Right renal pelvis (tissue), 4 donors: ENCODE measurements at regions not wholly inside any gene's neighbourhood (a gene's known extent, or its start where the extent isn't known, plus 50 kb on each side); places are given as distances from the start of the nearest gene placed in this dataset.

Experiments
- DNase-seq, 4 donors: peaks; one replicate each; pipeline ENCODE4 v3.0.0-alpha.2; 2013; ENCODE audit warnings: low read depth in 4 of 4, low spot score in 3 of 4, missing footprints in 1 of 4

DNA sequence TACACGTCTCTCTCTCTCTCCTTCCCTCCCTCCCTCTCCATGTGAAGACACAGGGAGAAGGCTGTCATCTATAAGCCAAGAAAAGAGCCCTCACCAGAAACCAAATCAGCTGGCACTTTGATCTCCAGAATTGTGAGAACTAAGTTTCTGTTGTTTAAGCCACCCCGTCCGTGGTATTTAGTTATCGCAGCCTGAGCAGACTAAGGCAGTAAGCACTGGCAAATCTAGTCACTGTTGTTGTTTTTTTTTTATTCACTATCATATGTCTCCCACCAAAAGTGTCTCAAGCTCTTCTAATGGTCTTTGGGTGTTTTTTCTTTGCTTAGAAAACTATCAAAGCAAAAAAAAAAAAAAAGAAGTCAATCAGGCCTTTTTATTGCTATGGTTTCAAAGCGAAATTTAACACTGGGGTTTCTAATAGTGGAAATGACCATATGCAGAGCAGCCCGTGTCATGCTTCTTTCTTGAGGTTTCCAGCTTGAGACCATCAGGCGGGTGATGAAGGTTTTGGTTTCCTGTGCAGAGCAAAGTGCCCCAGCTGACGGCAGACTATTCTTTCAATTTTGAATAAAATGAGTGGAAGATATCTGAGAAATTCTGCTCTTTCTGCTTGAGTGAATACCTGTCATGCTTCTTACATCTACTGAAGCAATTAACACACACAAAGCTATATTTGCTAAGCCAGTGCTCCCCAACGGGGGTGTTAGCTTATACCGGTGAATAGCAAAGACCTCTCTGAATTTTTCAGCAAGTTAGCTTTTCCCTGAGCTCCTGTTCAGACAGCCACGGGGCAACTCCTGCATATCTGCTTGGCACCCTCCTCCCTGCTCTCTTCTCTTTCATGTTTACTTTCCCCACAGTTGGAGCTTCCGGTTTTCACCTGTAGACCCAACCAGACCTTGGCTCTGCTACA, 394.1 kb upstream of the ATP5MC3 start:
- DNase-seq = peak in 3 of 4 donors; percentile 31 to 55 (median 47)

DNA sequence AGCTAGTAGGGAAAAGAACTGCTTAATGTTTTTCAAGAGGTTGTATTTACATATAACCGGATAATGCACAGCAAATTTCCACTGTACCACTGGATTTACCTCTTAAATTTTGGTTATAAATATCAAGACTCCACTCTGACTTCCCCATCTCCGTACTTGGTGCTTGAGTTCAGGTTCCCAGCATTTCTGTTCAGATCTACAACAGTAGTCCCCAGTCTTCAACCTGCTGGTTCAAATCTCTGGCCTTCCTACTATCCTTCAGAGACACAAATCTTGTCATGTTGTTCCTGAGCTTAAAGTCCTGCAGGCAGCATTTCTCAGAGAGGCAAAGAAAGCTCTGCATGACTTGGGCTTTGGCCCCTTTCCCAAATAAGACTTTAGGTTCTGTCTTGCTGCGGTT, 392.6 kb upstream of the ATP5MC3 start:
- DNase-seq = no peak

DNA sequence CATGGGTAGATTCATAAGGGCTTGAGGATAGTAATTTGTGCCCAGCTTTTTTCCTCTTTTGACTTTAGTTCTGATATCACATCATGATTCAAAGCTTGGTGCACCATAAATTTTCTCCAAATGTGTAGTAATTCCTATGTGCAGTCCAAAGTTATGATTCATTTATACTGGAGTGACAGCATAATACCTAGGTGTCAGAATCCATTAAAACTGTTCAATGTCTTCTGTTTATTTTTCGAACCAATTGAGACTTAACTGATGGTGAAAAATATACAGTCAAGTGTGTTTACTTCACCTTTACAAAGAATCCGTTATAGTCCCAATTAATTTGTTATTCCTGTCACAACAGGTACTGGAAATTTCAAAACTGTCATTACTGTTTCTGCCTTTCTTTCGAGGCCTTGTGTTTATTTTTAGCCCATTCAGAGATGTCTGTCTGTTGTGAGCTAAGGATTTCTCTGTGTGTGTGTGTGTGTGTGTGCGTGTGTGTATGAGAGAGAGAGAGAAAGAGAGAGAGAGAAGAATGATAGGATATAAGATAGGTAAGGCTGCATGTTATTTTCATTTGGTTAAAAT, 389.7 kb upstream of the ATP5MC3 start:
- no peak for DNase-seq

DNA sequence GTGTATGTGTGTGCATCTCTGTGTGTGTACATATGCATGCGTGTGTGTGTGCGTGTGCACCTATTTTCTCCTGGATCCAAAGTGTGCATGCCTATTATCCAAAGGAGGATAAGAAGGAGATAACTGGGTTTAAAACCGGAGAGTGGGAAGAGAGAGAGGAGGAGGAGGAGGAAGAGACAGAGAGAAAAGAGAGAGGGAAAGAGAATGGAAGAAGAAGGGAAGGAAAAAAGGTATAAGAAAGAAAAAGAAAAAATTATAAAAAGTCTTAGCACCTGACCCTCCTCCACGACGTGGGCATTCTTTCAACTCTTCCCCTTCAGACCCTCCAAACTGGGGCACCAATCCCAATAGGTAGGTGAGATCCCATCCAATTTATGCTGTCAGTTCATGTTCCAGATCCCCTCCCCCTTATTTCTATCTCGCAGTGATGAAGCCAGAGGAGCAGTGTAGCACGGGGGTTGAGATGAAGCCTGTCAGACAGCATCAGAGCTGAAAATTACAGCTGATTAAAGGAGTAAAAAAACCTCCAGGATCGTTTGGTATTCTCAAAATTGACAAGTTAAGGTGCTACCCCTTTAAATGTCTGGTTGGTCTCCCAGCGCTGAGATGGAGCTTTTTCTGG, 386.7 kb upstream of the ATP5MC3 start:
- no peak for DNase-seq

DNA sequence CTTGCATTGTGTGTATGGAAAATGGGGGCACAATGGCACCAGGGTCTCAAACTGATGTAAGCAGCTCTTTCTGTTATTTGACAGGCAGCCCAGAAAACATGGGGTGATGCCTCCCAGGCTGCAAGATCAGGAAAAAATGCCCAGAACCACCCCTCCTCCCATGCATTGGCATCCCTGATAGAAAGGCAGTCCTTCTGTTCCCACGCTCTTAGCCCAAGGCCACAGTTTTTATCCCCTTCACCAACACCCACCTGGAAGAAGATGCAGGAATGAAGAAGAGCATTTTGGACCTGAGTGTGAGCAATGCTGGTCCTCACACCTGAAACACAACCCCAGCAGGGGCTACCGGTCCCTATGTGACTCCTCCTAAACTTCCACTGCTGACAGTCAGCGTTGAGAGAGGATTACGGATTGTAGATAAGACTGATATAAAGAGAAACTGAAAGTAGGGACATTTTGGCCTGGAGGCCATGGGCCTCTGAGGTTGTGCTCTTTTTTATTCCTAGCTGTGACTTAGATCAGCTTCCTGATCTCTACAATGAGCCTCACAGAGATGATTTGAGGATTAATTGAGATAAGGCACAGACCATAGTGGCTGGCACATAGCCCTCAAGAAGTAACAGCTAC, 386.0 kb upstream of the ATP5MC3 start:
- no peak for DNase-seq

DNA sequence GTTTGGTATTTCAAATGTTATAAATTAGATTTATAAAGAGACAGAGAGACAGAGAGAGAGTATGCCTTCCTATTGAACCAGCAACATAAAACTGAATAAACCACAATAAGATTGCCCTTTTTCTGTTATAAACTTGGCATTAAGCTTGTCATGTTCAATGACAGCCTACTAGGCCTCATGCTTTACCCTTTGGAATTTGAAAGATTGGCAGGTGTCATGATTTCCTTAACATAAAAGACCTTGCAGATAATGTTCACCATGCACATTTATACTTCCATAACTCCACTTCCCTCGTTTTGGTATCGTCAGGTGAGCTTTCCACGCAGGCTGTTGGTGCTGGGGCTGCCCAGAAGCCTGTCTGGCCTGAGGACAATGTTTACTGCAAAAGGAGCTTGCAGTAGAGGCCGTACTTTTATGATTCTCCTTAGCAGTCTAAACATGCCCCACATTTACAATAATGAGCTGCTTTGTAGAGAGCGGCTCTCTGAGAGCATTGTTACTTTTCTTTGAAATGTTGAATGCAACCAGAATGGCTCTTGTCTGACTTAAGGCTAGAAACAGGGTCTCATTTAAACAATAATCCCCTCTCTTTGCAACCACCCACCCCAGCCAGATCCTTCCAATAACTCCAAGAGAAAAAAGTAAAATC, 379.1 kb upstream of the ATP5MC3 start:
- no peak for DNase-seq

DNA sequence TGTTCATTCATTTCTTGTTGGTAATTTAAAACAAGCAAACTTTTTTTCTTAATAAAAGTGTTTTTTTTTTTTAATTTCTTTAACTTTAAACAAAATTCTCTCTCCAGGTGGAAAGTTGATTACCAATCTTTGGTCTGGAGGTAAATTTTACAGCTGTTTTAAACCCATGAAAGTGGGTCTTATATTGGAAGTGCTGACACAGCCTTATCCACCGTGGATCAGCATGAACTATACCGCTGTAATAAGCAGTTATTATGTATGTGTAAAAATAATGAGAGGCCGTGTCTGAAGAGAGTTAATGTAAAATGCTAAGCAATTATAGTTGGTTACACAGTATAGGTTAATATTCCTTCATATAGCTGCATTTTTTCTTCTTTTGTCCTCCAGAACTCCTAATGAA, 378.1 kb upstream of the ATP5MC3 start:
- DNase-seq = no peak

DNA sequence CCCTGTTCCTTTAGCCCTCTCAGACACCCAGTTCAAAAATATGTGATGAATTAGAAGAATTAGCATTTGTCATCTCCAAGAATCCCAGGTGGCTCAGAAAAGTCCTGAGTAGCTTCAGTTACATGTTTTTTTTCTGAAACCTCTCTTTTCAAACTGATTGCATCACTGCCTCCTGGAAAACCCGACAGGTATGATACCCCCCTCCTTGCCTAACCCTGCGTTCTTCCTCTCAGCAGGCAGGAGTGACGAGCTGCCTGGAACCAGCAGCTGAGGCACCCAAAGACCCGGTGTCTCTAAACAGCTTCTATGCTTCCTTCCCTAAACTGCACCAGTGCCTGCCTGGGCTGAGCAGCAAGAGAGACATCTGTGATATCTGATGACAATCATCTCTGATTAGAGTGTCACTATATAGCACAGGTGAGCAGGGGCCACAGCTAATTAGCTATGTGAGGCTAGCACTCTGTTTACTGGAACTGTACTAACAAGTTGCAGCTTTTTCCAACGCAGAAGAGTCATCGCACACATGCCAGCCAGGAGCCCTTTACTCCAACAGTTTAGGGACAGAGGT, 376.4 kb upstream of the ATP5MC3 start:
- DNase-seq = no peak

DNA sequence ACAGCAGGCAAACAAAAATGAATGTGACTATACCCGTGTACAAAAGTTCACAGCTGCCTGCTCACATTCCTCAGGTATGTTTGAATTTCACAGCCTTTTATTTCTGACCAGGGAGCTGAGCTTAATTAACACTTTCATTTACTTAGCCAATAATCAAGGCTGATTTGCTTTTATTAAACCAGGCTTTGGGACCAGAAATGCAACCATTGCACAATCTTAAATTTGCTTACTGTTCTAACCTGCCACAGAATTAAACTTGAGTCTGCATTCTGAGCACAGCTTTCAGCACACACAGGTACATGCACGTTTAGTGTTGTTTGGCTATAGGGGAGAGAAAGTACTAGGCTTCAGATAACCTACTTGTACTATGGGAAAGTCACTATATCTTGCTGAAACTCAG, 372.4 kb upstream of the ATP5MC3 start:
- no peak for DNase-seq

DNA sequence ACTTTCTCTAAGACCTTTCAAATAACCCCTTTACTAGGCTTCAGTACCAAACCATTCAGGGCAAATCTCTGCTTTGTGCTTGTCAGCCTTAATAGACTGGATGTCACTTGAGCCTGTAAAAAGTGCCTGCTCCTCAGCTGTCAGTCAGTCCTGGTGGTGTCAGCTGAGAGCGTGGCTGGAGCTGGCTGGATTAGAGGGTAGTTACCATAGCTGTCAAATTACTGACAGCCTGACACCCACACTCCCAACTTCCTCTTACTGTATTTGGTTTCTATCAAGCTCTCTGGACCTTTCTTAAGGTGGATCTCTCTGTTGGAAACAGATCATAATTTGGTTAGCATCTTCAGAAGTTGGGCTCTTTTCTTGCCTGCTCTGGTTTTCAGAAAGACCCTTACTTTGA, 371.4 kb upstream of the ATP5MC3 start:
- DNase-seq = no peak

DNA sequence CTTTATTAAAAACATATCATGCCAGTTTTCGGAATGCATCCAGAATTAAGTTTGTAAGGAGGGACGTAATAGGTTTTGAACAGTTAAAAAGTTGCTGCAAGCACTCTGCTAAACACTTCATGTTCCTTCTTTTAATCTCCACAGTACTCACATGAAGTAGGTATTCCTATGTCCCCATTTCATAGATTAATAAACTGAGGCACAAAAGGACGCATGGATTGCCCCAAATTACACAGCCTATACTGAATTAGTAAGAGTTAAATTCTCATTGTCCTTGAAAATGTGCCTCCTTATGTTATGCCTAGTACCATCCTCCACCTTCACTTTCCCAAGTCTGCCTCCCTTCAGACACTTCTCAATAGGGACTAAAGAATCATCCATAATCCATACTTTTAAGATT, 358.9 kb upstream of the ATP5MC3 start:
- no peak for DNase-seq

DNA sequence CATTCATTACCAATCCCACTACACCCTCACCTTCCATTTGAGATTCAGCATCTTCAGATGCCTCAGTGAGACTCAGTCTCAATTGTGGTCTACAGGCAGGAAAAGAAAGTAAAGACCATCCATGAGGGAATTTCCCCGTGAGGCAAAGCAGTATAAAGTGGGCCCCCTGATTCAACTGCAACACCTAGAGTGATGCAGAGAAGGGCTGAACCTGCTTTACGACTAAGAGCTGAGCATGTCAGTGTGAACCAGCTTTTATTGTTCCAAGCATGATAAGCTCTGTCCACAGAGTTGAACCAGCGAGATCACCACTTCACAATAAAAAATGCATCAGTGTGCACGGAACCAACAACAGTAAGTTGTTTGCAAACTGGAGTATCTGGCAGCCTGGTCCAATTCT, 357.6 kb upstream of the ATP5MC3 start:
- DNase-seq = no peak

DNA sequence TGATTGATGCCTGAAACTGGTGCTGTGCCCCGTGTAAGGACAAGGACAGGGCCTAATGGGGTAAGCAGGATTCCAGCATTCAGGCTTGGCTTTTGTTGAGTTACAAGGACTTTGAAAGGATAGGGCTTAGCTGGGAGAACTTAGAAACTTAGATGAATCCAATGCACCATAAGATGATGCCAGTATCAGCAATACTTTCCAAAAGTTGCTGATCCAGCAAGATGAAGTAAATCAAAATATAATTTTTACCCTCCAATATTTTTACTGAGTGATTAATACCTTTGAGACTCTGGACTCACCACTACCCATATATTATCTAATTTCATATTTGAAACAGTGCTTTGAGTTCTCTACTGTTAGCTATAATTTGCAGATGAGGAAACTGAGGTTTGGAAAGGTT, 354.5 kb upstream of the ATP5MC3 start:
- no peak for DNase-seq

DNA sequence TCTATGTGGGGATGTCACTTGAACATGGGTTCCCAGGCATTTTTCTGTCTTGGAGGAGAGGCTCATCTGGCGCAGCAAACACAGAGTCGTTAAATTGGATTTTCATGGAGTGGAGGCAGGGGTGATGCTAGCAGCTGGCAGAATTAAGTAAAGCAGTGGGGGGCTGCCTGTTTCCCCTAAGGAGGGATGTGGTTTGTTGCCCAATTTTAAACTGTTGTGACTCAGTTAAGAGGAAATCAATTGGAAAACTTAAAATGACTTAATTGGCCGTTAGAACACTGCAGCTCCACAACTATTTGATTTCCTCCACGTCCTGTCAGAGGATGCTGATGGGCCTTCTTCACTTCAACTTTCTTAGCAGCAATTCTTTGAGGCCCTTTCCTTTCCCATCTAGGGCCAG, 354.1 kb upstream of the ATP5MC3 start:
- no peak for DNase-seq

DNA sequence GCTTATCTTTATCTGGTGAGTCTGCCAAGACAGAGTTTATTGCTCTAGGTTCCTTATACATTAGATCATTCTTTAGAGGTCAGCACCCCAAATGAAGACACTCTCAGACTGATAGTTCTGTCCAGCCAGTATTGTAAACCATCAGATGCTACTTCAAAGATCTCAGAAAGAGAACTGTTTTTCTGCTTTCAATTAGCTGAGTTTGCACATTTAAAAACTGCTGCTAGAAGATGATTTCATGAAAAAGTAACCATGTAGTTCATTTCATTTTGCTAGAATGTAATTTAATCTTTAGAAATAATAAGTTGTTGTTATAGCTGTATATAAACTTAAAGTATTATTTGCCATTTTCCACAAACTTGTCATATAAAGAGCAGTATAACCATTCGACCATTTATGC, 344.5 kb upstream of the ATP5MC3 start:
- DNase-seq = no peak

DNA sequence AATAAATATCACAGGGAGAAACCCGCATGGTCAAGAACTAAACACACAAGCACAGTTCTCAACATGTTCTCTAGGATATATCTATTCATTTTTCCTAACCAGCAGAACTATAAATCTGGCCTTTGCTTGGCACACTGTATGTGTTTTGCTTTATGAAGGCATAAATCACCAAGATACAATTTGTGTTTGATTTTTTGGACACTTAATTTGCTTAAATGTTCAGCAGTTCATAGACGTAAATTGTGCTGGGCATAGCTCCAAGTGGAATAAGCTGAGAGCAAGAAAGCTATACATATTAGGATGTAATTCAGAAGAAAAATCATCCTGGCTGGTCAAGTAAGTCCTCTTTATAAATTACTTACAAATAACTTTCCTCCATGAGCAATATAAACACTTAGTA, 341.5 kb upstream of the ATP5MC3 start:
- peak in 3 of 4 donors; percentile 10 to 22 (median 11) for DNase-seq

DNA sequence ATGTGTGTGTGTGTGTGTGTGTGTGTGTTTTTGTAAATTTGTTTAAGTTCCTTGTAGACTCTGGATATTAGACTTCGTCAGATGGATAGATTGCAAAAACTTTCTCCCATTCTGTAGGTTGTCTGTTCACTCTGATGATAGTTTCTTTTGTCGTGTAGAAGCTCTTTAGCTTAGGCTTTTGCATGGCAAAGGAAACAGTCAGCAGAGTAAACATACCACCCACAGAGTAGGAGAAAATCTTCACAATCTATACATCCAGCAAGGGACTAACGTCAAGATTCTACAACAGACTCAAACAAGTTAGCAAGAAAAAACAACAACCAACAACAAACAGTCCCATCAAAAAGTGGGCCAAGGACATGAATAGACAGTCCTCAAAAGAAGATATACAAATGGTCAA, 336.7 kb upstream of the ATP5MC3 start:
- no peak for DNase-seq

DNA sequence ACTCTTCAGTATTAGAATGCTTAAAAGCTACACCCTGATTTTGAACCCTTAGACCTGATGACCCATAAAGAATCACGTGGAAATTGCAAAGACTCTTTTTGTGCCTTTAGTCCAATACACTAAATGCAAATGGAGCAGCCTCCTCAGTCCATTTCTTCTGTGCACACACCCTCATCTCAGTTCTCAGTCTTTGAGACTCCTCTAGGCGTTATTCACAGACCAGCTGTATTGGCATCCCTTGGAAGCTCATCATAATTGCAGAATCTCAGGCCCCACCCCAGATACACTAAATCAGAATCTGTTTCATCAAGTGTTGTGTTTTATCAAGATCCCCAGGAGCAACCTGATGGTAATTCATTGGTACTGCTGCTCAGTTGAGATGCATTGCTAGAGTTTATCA, 335.0 kb upstream of the ATP5MC3 start:
- DNase-seq = no peak

DNA sequence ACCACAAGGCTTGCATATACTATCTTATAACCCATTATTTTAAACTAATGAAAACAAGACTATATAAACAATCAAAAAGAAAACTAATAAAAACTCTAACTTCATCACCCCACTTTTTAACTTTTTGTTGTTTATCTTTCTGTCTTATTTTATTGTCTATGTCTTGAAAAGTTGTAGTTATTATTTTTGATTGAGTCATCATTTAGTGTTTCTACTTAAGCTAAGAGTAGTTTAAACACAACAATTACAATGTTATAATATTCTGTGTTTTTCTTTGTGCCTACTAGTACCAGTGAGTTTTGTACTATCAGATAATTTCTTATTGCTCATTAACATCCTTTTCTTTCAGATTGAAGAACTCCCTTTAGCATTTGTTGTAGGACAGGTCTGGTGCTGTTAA, 318.7 kb upstream of the ATP5MC3 start:
- no peak for DNase-seq

DNA sequence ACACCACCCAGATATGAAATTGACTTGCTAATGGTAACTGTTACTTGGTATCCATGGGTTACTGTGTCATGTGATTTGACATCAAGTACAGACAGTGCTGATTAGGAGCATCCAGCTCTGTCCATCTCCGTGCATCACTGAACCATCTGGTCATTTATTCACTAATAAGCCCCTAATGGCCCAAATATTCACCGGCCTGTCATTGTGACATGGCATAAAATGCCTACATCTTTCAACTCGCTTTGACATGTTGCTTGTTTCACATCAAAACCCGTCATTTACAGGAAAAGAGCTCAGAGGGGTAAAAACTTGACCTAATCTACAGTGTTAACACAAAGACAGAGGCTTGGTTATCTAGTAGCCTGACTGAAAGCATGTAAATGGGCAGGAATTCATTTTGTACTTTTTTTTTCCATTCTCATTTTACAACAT, 308.9 kb upstream of the ATP5MC3 start:
- no peak for DNase-seq
